IMR-90 (cell line): ENCODE measurements at regions not wholly inside any gene's neighbourhood (a gene's known extent, or its start where the extent isn't known, plus 50 kb on each side); places are given as distances from the start of the nearest gene placed in this dataset.

ENCODE experiments used
- ATAC-seq: fragments of 200-7000 bp; cut with Tn5 transposase; 2 replicates; pipeline ENCODE4 v1.9.1; 2020; ENCODE audit warnings: low read depth, mild to moderate bottlenecking, moderate library complexity
- BruUV-seq: library from RNA; stranded (reverse); fragments of 400-500 nt; replicated peaks from 2 replicates; lab custom pipeline; 2021; lab: Mats Ljungman, UMichigan
- CTCF ChIA-PET: fragments of 300-600 bp; formaldehyde crosslinking; extraction: SDS; loops from one replicate; lab custom pipeline; 2021; ENCODE audit warnings: antibody characterized with exemption; lab: Yijun Ruan, JAX
- POLR2A ChIA-PET: fragments of 300-600 bp; sonication (Branson Sonifier 250); formaldehyde crosslinking; loops from one replicate; lab custom pipeline; 2022; ENCODE audit warnings: antibody characterized with exemption; ENCODE audit not compliant: unreplicated experiment; lab: Charles Lee
- DNase-seq: peaks from one replicate; pipeline ENCODE4 v3.0.0; 2013
- H2AFZ ChIP-seq: replicated peaks from 2 replicates; pipeline ENCODE3; 2013; ENCODE audit warnings: low read length, mild to moderate bottlenecking; ENCODE audit not compliant: poor library complexity
- H2AK5ac ChIP-seq: 2 replicates; pipeline ENCODE4 v1.6.1; 2013; ENCODE audit warnings: low read depth, low read length, inconsistent platforms
- H2AK9ac ChIP-seq: replicated peaks from 2 replicates; pipeline ENCODE3; 2013; ENCODE audit warnings: mild to moderate bottlenecking, low read depth, low read length, moderate library complexity; ENCODE audit not compliant: poor library complexity
- H2BK120ac ChIP-seq: 2 replicates; pipeline ENCODE4 v1.6.1; 2013; ENCODE audit warnings: low read depth, low read length, inconsistent platforms
- H2BK15ac ChIP-seq: 3 replicates; pipeline ENCODE4 v1.6.1; 2013; ENCODE audit warnings: low read depth, low read length, inconsistent platforms
- H2BK20ac ChIP-seq: 2 replicates; pipeline ENCODE4 v1.6.1; 2013; ENCODE audit warnings: low read depth, mild to moderate bottlenecking, inconsistent platforms, low read length, moderate library complexity
- H2BK5ac ChIP-seq: 2 replicates; pipeline ENCODE4 v1.6.1; 2013; ENCODE audit warnings: mild to moderate bottlenecking, low read depth, low read length, inconsistent platforms; ENCODE audit not compliant: poor library complexity, severe bottlenecking
- H3K14ac ChIP-seq: replicated peaks from 2 replicates; pipeline ENCODE4 v1.6.1; 2013; ENCODE audit warnings: low read depth, low read length, inconsistent platforms
- H3K18ac ChIP-seq: 2 replicates; pipeline ENCODE4 v1.6.1; 2013; ENCODE audit warnings: low read depth, low read length, control low read depth
- H3K23ac ChIP-seq: 2 replicates; pipeline ENCODE4 v1.6.1; 2013; ENCODE audit warnings: low read depth, low read length, inconsistent platforms
- H3K27ac ChIP-seq: 2 replicates; pipeline ENCODE4 v1.5.1; 2013; ENCODE audit warnings: mild to moderate bottlenecking, control low read depth, low read length; ENCODE audit not compliant: insufficient read depth
- H3K27me3 ChIP-seq: 2 replicates; pipeline ENCODE4 v1.6.1; 2013; ENCODE audit warnings: low read length; ENCODE audit not compliant: control insufficient read depth, insufficient read depth
- H3K36me3 ChIP-seq: 2 replicates; pipeline ENCODE4 v1.6.1; 2013; ENCODE audit warnings: low read length, mixed read lengths; ENCODE audit not compliant: control insufficient read depth, insufficient read depth
- H3K4ac ChIP-seq: 2 replicates; pipeline ENCODE4 v1.6.1; 2013; ENCODE audit warnings: low read depth, low read length, inconsistent platforms
- H3K4me1 ChIP-seq: 2 replicates; pipeline ENCODE4 v1.6.1; 2013; ENCODE audit warnings: low read length, mixed read lengths; ENCODE audit not compliant: control insufficient read depth, insufficient read depth
- H3K4me2 ChIP-seq: 2 replicates; pipeline ENCODE4 v1.6.1; 2013; ENCODE audit warnings: low read depth, mild to moderate bottlenecking, control low read depth, low read length, moderate library complexity
- H3K4me3 ChIP-seq: 2 replicates; pipeline ENCODE4 v1.5.1; 2013; ENCODE audit warnings: low read depth, mild to moderate bottlenecking, control low read depth, low read length, moderate library complexity; ENCODE audit not compliant: insufficient read depth
- H3K56ac ChIP-seq: 2 replicates; pipeline ENCODE4 v1.6.1; 2013; ENCODE audit warnings: low read length, inconsistent platforms; ENCODE audit not compliant: insufficient read depth; ENCODE audit errors: extremely low read depth
- H3K79me1 ChIP-seq, 2 experiments: 2 replicates each; pipeline ENCODE4 v1.6.1; 2013; ENCODE audit warnings: low read length in 2 of 2, inconsistent platforms in 1 of 2, low read depth in 1 of 2
- H3K9ac ChIP-seq: 2 replicates; pipeline ENCODE4 v1.6.1; 2013; ENCODE audit warnings: low read depth, low read length, control low read depth
- H3K9me1 ChIP-seq: 2 replicates; pipeline ENCODE4 v1.6.1; 2013; ENCODE audit warnings: low read length, inconsistent platforms; ENCODE audit not compliant: insufficient read depth
- H3K9me3 ChIP-seq: 2 replicates; pipeline ENCODE4 v1.6.1; 2013; ENCODE audit warnings: low read length; ENCODE audit not compliant: control insufficient read depth, insufficient read depth
- H4K20me1 ChIP-seq: 2 replicates; pipeline ENCODE4 v1.6.1; 2013; ENCODE audit warnings: low read length, inconsistent platforms; ENCODE audit not compliant: insufficient read depth
- H4K5ac ChIP-seq: 2 replicates; pipeline ENCODE4 v1.6.1; 2013; ENCODE audit warnings: mild to moderate bottlenecking, low read depth, low read length, control low read depth
- H4K8ac ChIP-seq, 2 experiments: 2 replicates each; pipeline ENCODE4 v1.6.1; 2013; ENCODE audit warnings: low read depth in 2 of 2, low read length in 2 of 2, control low read depth in 1 of 2, inconsistent platforms in 1 of 2
- H4K91ac ChIP-seq: 2 replicates; pipeline ENCODE4 v1.6.1; 2013; ENCODE audit warnings: low read depth, low read length, inconsistent platforms; ENCODE audit not compliant: insufficient read depth
- CEBPB ChIP-seq: IDR thresholded peaks from 2 replicates; pipeline ENCODE4 v1.6.1; 2012; ENCODE audit warnings: low read depth, low read length, improper control_type of control experiment
- CTCF ChIP-seq: conservative IDR thresholded peaks from 2 replicates; pipeline ENCODE4 v1.5.1; 2012; ENCODE audit warnings: mild to moderate bottlenecking, low read depth, low read length, improper control_type of control experiment
- SMC3 ChIP-seq: fragments of 150-350 bp; IDR thresholded peaks from 2 replicates; pipeline ENCODE4 v1.6.1; 2016; ENCODE audit warnings: low read depth, mild to moderate bottlenecking, antibody characterized with exemption, low read length, moderate library complexity
- WGBS, 2 experiments: methylation state at CpG; one replicate each; pipeline versions ENCODE4 v1.1.5 to v1.1.7; 2013; ENCODE audit warnings: missing lambda C conversion rate in 2 of 2; ENCODE audit not compliant: insufficient read length in 1 of 2; ENCODE audit errors: extremely low coverage in 2 of 2; 5-methylcytosine and 5-hydroxymethylcytosine counted together
- dilution Hi-C: fragments of 300-500 bp; cut with HindIII; formaldehyde crosslinking; loops from one replicate; pipeline ENCODE4 v1.14.3; 2018; ENCODE audit warnings: low sequenced_read_pairs; ENCODE audit not compliant: unreplicated experiment
- in situ Hi-C: fragments of 300-500 bp; cut with MboI; formaldehyde crosslinking; loops from 3 replicates; pipeline ENCODE4 v1.14.3; 2019; ENCODE audit warnings: low sequenced_read_pairs, inconsistent platforms, mixed read lengths
- intact Hi-C: fragments of 100-400 bp; cut with micrococcal nuclease; formaldehyde crosslinking; loops from 2 replicates; pipeline ENCODE4 v1.10.0; 2022

- H3K23ac ChIP-seq: no peak overlapping the region
- H3K4me2 ChIP-seq: no peak overlapping the region
- H2BK15ac ChIP-seq: no peak overlapping the region
- no peak overlapping the region for H3K14ac ChIP-seq
- TF ChIP-seq SMC3 (no peak), CTCF (no peak), CEBPB (peak; percentile 48; the same call in 1 of the 2 replicates)
- no peak overlapping the region for H2BK120ac ChIP-seq
- no peak overlapping the region for H3K9ac ChIP-seq
- H3K4ac ChIP-seq: no peak overlapping the region
- DNase-seq: no peak
- no CpG with 5 or more reads among the region's 4 CpGs for WGBS, 2 experiments
- H2AK9ac ChIP-seq: no peak overlapping the region
- H3K4me3 ChIP-seq: no peak overlapping the region
- in situ Hi-C loops: no loop called here
- intact Hi-C loops: no loop called here
- no peak for ATAC-seq
- peaks cover 2% of the 10 kb centered on the region; the same call in 1 of the 2 replicates for H3K9me3 ChIP-seq
- no peak overlapping the region for H4K91ac ChIP-seq
- ChIA-PET CTCF (interaction anchor here (0.7 kb wide), 1 partner anchor 211 kb away, joined by 6 read pairs; no protein-coding TSS in a partner anchor), POLR2A (no interaction called here)
- H3K9me1 ChIP-seq: no peaks in the 10 kb centered on the region
- H3K27me3 ChIP-seq: no peaks in the 10 kb centered on the region
- no peaks in the 10 kb centered on the region for H3K36me3 ChIP-seq
- H3K79me1 ChIP-seq: no peaks in the 10 kb centered on the region
- H3K56ac ChIP-seq: no peak overlapping the region
- no peaks in the 10 kb centered on the region for H4K20me1 ChIP-seq
- dilution Hi-C loops: no loop called here
- H3K18ac ChIP-seq: no peak overlapping the region
- H3K27ac ChIP-seq: no peak overlapping the region
- no peak overlapping the region for H4K8ac ChIP-seq
- H3K4me1 ChIP-seq: no peaks in the 10 kb centered on the region
- H4K5ac ChIP-seq: no peak overlapping the region
- no peak overlapping the region for H2BK20ac ChIP-seq
- no peak overlapping the region for H2AFZ ChIP-seq
- no peak overlapping the region for H2AK5ac ChIP-seq
- no peak overlapping the region for H2BK5ac ChIP-seq
- no TSS peak for BruUV-seq
Observed at GRCh38 chr2:103410221-103410620, 648.4 kb downstream of the TMEM182 start.
